Smooth muscle cell (in vitro differentiated cells): ENCODE measurements at regions not wholly inside any gene's neighbourhood (a gene's known extent, or its start where the extent isn't known, plus 50 kb on each side); places are given as distances from the start of the nearest gene placed in this dataset.

Experiments used
- DNase-seq: peaks from one replicate; lab custom pipeline; 2025; ENCODE audit not compliant: unreplicated experiment; lab: John Stamatoyannopoulos, UW
- H2AFZ ChIP-seq: fragments of 200-600 bp; sonication (generic); 2 replicates; pipeline ENCODE4 v1.6.0; 2016; ENCODE audit warnings: antibody characterized with exemption, low read depth, mild to moderate bottlenecking
- H3F3A ChIP-seq: fragments of 200-600 bp; sonication (generic); 2 replicates; pipeline ENCODE4 v1.6.0; 2017; ENCODE audit warnings: antibody characterized with exemption, low read depth
- H3K27ac ChIP-seq: fragments of 200-600 bp; sonication (generic); 2 replicates; pipeline ENCODE4 v1.5.1; 2016; ENCODE audit warnings: low read depth, mild to moderate bottlenecking
- H3K27me3 ChIP-seq: fragments of 200-600 bp; sonication (generic); 2 replicates; pipeline ENCODE4 v1.6.1; 2016; ENCODE audit warnings: low read depth, mild to moderate bottlenecking
- H3K36me3 ChIP-seq: fragments of 200-600 bp; sonication (generic); 2 replicates; pipeline ENCODE4 v1.5.1; 2016; ENCODE audit warnings: low read depth
- H3K4me1 ChIP-seq: fragments of 200-600 bp; sonication (generic); 2 replicates; pipeline ENCODE4 v1.5.1; 2016; ENCODE audit warnings: low read depth
- H3K4me2 ChIP-seq: fragments of 200-600 bp; sonication (generic); 2 replicates; pipeline ENCODE4 v1.6.0; 2016; ENCODE audit warnings: mild to moderate bottlenecking
- H3K4me3 ChIP-seq: fragments of 200-600 bp; sonication (generic); 2 replicates; pipeline ENCODE4 v1.5.1; 2016; ENCODE audit warnings: mild to moderate bottlenecking
- H3K79me2 ChIP-seq: fragments of 200-600 bp; sonication (generic); 2 replicates; pipeline ENCODE4 v1.6.0; 2016; ENCODE audit warnings: low read depth, mild to moderate bottlenecking
- H3K9ac ChIP-seq: fragments of 200-600 bp; sonication (generic); 2 replicates; pipeline ENCODE4 v1.6.0; 2016; ENCODE audit warnings: low read depth
- H3K9me3 ChIP-seq: fragments of 200-600 bp; sonication (generic); replicated peaks from 2 replicates; pipeline ENCODE4 v1.5.1; 2016; ENCODE audit warnings: low read depth
- H4K20me1 ChIP-seq: fragments of 200-600 bp; sonication (generic); 2 replicates; pipeline ENCODE4 v1.6.0; 2016; ENCODE audit warnings: low read depth
- WGBS: methylation state at CpG from one replicate; pipeline ENCODE4 v1.1.7; 2016; ENCODE audit warnings: low lambda C conversion rate; 5-methylcytosine and 5-hydroxymethylcytosine counted together
- TF ChIP-seq, protein P1 (sequence below): fragments of 200-600 bp; sonication (generic); IDR thresholded peaks from 2 replicates; pipeline ENCODE4 v1.5.1; 2017; ENCODE audit warnings: borderline replicate concordance, mild to moderate bottlenecking, antibody characterized with exemption; ENCODE audit not compliant: insufficient read depth, poor library complexity, severe bottlenecking

DNA sequence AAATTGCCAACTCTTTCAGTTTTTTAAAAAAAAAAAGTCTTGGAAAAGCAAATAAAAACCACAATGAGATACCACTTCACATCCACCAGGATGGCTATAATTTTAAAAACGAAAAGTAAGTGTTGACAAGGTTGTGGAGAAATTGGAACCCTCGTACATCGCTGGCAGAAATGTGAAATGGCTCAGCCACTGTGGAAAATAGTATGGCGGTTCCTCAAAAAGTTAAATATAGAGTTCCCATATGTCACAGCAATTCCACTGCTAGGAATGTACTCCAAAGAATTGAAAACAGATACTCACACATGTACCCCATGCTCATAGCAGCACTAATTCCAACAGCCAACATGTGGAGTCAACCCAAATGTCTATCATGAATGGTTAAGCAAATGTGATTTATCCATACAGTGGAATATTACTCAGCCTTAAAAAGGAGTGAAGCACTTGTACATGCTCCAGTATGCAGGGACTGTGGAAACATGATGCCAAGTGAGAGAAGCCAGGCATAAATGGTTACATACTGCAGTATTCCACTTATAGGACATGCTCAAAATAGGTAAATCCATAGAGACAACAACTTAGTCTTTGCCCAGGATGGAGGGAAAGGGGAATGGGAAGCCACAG lies 73.8 kb upstream of the PCSK6 start:
- no peaks in the 10 kb centered on the region for H3F3A ChIP-seq
- H3K9ac ChIP-seq = no peak overlapping the region
- H3K27me3 ChIP-seq = no peaks in the 10 kb centered on the region
- no peak overlapping the region for H3K27ac ChIP-seq
- no peak overlapping the region for H3K4me2 ChIP-seq
- no peaks in the 10 kb centered on the region for H3K4me1 ChIP-seq
- no peaks in the 10 kb centered on the region for H3K36me3 ChIP-seq
- no peaks in the 10 kb centered on the region for H3K9me3 ChIP-seq
- H4K20me1 ChIP-seq = no peaks in the 10 kb centered on the region
- H2AFZ ChIP-seq = no peak overlapping the region
- no peaks in the 10 kb centered on the region for H3K79me2 ChIP-seq
- no peak overlapping the region for H3K4me3 ChIP-seq
- WGBS = 77% methylated on average over 4 of the region's 4 CpGs
- TF ChIP-seq, protein P1, sequence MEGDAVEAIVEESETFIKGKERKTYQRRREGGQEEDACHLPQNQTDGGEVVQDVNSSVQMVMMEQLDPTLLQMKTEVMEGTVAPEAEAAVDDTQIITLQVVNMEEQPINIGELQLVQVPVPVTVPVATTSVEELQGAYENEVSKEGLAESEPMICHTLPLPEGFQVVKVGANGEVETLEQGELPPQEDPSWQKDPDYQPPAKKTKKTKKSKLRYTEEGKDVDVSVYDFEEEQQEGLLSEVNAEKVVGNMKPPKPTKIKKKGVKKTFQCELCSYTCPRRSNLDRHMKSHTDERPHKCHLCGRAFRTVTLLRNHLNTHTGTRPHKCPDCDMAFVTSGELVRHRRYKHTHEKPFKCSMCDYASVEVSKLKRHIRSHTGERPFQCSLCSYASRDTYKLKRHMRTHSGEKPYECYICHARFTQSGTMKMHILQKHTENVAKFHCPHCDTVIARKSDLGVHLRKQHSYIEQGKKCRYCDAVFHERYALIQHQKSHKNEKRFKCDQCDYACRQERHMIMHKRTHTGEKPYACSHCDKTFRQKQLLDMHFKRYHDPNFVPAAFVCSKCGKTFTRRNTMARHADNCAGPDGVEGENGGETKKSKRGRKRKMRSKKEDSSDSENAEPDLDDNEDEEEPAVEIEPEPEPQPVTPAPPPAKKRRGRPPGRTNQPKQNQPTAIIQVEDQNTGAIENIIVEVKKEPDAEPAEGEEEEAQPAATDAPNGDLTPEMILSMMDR = no peak
- no peak for DNase-seq

DNA sequence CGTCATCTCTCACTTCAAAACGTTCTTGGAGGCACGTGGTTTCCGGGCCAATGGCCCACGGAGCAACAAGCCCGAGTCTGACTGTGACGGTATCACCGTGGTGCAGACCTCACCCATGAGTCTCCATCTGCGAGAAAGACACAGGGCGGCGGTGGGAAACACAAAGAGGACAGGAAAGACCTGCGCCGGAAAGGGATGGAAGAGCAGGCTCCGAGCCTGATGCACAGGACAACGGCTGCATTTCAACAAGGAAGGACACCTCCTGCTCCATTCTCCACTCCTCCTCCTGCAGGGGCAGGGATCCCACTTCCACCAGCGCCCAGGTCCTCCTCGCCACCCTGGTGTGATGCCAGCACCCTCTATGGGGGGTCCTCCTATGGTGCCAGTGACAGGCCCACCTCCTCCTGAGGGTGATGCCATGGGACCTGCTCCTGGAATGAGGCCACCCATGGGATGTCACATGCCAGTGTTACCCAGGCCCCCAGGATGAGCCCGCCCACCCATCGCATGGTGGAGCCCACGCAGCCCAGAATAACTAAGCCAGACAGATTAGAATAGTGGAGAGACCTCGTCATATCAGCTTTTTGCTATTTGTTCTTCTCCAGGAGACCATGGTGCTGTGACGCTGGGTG lies 73.0 kb upstream of the PCSK6 start:
- Histone ChIP-seq H3K4me1 (no peaks in the 10 kb centered on the region), H3K4me3 (no peak overlapping the region), H3K9me3 (no peaks in the 10 kb centered on the region), H3K27ac (no peak overlapping the region), H3K4me2 (no peak overlapping the region), H3K36me3 (no peaks in the 10 kb centered on the region), H3K9ac (no peak overlapping the region), H3K79me2 (no peaks in the 10 kb centered on the region), H3K27me3 (no peaks in the 10 kb centered on the region), H2AFZ (no peak overlapping the region), H4K20me1 (no peaks in the 10 kb centered on the region), H3F3A (no peaks in the 10 kb centered on the region)
- DNase-seq = no peak
- 88% methylated on average over 22 of the region's 22 CpGs for WGBS
- TF ChIP-seq, protein P1 = no peak

DNA sequence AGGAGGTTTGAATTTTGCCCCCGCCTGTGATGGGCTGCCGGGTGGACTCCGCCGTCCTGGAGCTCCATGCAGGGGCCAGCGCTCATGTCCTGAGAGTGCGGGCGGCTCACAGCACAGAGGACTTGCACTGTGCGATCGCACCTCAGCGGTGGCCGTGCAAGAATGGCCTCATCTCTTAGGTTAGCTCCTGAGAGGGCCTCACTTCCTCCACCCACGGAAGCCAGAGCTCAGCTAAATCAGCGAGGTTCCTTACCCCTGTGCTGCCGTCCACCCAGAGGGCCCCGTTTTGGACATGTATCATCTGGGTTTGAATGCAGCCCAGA lies 72.0 kb upstream of the PCSK6 start:
- WGBS = 96% methylated on average over 14 of the region's 15 CpGs
- no peak overlapping the region for H3K4me3 ChIP-seq
- no peak for DNase-seq
- H3K27ac ChIP-seq = no peak overlapping the region
- TF ChIP-seq, protein P1 = no peak
- no peak overlapping the region for H2AFZ ChIP-seq
- H4K20me1 ChIP-seq = no peaks in the 10 kb centered on the region
- no peak overlapping the region for H3K4me2 ChIP-seq
- H3K27me3 ChIP-seq = no peaks in the 10 kb centered on the region
- no peaks in the 10 kb centered on the region for H3K9me3 ChIP-seq
- H3K4me1 ChIP-seq = no peaks in the 10 kb centered on the region
- no peaks in the 10 kb centered on the region for H3K79me2 ChIP-seq
- H3F3A ChIP-seq = no peaks in the 10 kb centered on the region
- H3K36me3 ChIP-seq = no peaks in the 10 kb centered on the region
- no peak overlapping the region for H3K9ac ChIP-seq
